ENCODE measurements at regions not wholly inside any gene's neighbourhood (a gene's known extent, or its start where the extent isn't known, plus 50 kb on each side); places are given as distances from the start of the nearest gene placed in this dataset.

DNA sequence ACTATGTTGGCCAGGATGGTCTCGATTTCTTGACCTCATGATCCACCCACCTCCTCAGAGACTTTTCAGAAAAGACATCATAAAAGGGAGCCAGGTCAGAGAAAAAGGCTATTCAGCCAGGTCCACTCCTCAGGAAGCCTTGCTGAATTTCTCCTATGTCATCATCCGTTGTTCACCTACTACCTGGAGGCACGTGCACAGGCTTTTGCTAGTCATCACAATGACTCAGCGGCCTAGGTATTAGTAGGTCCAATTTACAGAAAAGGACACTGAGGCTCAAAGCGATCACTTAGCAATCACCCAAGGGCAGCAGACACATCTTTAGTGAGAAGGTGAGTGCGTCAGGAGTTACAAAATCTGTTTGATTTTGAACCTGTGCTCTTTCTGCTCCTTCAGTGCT is 72.3 kb upstream of the RAD23B start:
- DNase-seq (ENCODE audit: low read depth), result no peak

GRCh38 chr9:107211284-107211923 is 71.7 kb upstream of the RAD23B start:
- DNase-seq (ENCODE audit: low read depth), result no peak

GRCh38 chr9:107212613-107213012 is 70.5 kb upstream of the RAD23B start:
- no peak for DNase-seq (ENCODE audit: low read depth)

DNA sequence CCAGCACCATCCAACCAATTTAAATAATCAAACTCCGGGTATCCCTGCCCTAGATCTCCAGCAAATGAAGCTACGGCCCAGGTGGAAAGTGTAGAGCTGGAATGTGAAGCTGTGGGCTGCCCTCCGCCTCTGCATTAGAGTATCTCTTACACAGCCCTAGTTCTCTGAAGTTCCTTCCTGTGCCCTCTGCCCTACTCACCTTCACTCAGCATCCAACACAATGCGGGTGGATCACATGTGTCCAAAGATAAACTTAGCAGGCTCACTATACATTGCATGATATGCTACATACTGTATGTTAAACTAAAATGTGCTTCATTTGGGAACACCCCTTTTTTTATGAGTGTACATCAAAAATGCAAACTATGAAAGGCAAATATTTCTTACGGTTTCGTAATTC is 70.0 kb upstream of the RAD23B start:
- no peak for DNase-seq (ENCODE audit: low read depth)

DNA sequence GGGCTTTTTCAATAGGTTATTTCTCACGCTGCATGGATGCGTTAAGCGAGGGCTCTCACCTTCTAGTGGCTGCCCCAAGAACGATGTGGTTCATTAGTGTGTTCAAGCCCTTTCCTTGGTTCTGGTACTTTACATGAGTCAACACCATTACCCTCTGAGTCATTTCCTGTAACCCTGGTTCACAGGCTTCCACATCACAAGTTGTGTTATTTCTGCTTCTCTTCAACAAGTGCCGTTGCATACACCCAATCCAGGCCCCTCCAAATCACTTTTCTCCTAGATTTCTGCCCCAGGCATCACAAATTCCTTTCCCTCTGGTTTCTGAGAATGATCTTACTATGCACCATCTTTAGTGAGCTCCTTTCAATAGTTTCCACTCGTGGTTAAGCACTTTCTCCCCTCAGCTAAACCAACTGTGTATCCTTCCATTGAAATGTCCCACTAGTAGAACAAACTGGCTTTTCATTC is 69.5 kb upstream of the RAD23B start:
- DNase-seq (ENCODE audit: low read depth), result peak; percentile 4

- DNase-seq (ENCODE audit: low read depth), result no peak
These were observed 68.7 kb upstream of the RAD23B start for GRCh38 chr9:107214381-107214780.

- no peak for DNase-seq (ENCODE audit: low read depth)
These were observed 68.2 kb upstream of the RAD23B start for GRCh38 chr9:107214915-107215314.

- no peak for DNase-seq (ENCODE audit: low read depth)
These were observed 67.7 kb upstream of the RAD23B start for GRCh38 chr9:107215381-107215780.

DNA sequence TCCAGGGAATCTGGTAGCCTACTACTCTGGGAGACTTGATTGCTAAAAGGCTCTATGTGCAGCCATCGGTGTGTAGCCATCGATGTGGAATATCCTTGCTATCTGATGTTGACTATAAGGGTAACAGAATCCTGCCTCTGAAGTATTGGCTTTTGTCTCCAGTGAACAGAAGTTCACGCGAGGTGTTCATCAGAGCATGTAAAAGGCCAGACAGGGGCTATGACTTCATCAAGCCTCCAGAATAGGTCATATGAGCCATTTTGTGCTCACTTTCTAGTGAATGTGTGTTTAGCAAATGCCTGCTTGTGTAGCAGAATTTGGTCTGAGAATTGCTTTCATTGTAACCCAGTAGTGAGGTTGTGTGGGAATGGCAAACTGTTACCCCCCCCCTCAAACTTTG is 66.8 kb upstream of the RAD23B start:
- no peak for DNase-seq (ENCODE audit: low read depth)

- no peak for DNase-seq (ENCODE audit: low read depth)
These were observed 64.1 kb upstream of the RAD23B start for GRCh38 chr9:107218829-107219485.

- DNase-seq (ENCODE audit: low read depth), result no peak
These were observed 63.5 kb upstream of the RAD23B start for GRCh38 chr9:107219486-107220077.

- DNase-seq (ENCODE audit: low read depth), result no peak
These were observed 61.8 kb upstream of the RAD23B start for GRCh38 chr9:107221321-107221720.

DNA sequence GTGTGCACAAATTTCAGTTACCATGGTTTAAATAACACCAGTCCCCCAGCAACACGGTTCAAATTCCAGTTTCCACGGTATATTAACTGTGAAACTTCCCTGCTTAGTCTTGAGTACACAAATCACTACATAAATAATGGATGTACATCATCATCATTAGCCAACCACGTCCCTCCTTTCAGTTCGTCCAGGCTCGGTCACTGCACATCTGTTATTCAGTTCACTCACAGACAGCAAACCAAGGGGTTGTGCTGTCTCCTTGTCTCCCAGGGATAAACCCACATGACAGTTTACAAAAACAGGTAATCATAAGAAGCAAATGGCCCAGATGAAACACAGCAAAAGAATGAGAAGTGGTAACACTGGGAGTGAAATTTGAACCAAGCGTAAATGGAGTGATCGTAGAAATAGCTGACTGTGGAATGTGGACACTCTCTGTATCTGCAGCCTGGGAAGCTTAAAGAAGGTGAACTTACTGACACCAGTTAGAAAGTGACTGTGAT is 61.0 kb upstream of the RAD23B start:
- DNase-seq (ENCODE audit: low read depth), result no peak

- DNase-seq (ENCODE audit: low read depth), result no peak
These were observed 59.7 kb upstream of the RAD23B start for GRCh38 chr9:107223381-107223780.

DNA sequence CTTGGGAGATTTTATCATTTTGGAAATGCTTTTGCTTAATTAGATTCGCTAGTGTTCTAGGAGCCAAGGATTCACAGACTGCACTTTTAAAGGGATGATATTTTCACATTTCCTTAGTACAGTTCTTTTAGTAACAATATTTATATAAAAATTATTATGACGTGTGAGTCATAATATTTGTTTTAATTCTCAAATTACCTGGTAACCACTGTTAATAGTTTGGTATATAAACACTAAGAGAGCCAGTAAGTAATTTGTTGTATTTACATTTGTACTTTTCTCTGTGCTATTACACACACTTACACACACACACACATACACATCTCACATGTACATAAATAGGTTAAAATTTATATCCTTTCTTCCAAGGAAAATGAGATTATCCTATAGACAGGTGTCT is 58.8 kb upstream of the RAD23B start:
- DNase-seq (ENCODE audit: low read depth), result no peak

- DNase-seq (ENCODE audit: low read depth), result no peak
These were observed 56.7 kb upstream of the RAD23B start for GRCh38 chr9:107226421-107226820.

DNA sequence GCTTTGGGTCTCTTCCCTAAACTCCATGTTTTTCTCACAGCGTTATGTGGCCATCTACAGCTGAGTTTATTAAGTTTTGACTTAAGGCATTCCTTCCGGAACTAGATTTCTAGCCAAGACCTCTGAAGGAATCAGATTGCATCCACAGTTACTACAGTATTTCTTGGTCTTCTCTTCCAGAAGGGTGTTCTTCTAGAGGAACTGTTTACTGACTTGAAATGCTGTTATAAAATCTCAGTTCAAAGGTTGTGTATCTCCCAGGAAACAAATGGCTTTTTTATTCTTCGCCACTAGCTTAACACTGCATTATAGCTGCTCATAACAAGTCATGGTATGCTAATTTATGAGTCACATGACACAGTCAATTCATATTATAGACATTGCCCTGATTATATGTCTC is 55.3 kb upstream of the RAD23B start:
- DNase-seq (ENCODE audit: low read depth), result no peak

DNA sequence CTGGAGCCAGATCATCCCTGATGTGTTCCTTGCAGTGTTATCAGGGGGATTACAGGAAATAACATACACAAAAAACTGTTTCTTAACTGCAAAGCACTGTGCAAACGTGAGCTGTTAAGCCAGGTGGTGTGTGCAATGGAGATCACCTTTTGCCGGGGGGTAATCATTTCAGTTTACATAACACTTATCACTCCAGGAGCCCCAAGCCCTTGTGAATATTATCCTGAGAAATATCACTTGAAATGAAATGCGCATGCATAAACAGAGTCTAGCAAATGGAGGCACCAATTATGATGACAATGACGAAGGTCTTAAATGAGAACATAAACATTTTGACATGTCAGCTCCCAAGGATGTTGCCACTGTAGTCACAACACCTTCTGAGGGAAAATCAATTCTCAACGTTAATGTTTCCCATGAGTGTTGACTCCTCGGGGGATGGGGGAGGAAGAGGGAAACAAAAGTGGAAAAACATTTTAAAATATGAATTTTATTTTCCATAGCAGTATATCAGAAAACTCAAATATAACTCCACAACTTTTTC is 54.5 kb upstream of the RAD23B start:
- no peak for DNase-seq (ENCODE audit: low read depth)

DNA sequence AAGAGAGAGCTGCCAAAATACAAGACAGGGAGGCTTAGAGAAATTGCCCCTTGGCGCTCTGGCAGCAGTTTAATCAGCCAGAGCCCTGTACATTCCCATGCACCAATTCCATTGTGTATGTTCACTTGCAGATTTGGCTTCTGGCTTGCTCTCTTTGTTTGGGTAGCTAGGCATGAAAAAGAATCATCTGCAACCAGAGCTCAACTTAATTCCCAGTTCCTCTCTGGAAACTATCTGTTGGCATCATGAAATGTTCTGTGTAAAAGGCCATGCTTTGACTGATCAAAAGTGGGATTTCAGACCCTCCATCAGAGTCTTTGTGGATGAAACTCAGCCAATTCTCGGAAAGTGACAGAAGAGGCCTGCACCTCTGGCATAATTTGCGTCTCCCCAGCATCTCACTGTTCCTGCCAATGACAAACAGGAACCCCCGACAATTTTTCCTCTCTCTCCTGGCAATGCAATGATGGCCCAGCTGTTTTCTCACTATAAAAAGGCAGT is 53.8 kb upstream of the RAD23B start:
- no peak for DNase-seq (ENCODE audit: low read depth)
